CD1c-positive myeloid dendritic cell (primary cell): ENCODE measurements at regions not wholly inside any gene's neighbourhood (a gene's known extent, or its start where the extent isn't known, plus 50 kb on each side); places are given as distances from the start of the nearest gene placed in this dataset.

Source experiments
- DNase-seq: peaks from one replicate; pipeline ENCODE4 v3.0.0-alpha.2; 2016; ENCODE audit errors: extremely low spot score

DNA sequence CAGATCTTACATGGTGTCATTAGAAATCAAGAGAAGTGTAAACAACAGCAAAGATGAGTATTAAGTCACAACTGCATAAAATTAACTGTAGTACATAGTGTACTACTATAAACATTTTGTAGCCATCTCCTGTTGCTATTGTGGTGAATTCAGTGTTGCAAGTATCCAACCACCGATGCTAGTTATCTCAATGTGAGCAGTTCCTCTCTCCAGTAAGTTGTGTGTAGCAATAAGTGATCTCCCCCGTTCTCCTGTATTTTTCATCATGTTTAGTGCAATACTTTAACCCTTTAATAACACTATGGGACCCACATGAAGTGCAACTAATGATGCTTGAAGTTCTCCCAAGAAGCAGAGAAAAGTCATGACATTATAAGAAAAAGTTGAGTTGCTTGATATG is 264.7 kb upstream of the KCNH8 start:
- DNase-seq: no peak

DNA sequence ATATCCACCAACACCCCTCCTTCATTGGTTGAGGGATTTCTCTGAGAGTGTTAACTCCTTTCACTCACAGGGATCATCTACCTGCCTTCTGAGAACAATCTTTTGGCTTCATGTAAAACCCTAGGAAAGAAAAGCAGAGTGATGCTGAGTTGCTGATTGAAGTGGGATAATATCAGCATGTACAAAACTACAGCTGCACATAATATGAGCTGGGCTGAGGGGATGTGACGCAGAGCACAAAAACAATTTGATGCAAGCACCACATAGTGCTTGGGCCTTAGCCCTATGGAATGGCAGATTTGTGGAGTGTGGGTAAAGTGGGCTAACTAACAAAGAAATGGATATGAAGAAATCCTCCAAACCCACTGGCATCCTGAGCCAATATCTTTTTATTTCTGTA is 267.6 kb upstream of the KCNH8 start:
- no peak for DNase-seq

DNA sequence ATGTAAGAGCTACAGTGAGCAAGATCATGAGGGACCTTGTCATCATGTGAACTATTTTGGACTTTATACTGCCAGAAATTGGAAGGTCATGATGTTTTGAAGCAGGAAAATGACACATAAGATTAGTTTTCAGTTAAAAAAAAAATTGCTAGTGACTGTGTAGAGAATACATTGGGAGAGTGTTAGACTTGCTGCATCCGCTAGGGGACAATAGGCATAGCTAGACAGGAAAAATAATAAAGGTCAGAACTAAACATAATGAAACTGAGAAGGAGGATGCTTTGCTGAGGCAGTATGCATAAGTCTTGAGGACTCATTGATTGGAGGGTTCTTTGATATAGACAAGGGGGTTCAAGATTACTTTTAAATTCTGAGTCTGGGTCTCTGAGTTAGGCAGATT is 275.8 kb upstream of the KCNH8 start:
- DNase-seq: no peak

DNA sequence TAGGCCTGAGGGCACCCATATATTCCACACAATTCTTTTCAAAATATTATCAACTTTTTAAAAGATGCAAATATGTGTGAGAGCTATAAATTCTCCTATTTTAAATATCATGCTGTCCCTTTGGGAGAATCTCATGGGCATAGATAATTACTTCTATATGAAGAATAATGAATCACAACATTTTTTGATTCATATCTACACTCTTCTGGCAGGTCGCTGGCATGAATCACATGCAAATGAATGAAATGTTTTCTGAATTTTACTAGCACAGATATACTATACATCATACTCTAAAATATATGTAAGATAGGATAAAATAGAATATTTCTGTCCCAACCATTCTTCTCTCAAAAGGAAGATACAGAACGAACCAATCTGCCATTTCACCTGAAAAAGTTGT is 277.7 kb upstream of the KCNH8 start:
- no peak for DNase-seq

DNA sequence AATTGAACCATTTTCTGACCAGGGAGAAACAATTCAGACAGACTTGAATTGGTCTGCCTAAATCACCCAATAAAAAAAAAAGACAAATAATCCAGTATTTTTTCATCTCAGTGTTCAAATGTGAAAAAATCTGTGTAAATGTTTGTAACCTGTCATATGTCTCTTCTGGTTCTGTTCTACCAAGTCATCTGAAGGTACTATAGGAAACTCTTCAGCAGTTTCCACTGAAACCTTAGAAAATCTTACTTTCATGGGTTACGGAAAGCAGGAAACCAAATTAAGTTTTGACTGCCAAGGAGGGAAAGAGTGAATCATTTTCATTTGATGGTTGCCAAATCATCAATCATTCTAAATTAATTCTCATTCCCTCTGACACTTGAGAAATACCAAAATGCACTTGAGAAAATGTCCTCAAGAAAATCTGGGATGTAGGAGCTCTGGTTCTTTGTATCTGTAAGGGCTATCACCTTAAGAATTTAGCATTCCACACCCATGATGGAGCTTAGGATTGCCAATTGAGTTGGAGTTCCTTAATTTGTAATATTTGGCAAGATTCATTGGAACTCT is 278.2 kb upstream of the KCNH8 start:
- DNase-seq: no peak

DNA sequence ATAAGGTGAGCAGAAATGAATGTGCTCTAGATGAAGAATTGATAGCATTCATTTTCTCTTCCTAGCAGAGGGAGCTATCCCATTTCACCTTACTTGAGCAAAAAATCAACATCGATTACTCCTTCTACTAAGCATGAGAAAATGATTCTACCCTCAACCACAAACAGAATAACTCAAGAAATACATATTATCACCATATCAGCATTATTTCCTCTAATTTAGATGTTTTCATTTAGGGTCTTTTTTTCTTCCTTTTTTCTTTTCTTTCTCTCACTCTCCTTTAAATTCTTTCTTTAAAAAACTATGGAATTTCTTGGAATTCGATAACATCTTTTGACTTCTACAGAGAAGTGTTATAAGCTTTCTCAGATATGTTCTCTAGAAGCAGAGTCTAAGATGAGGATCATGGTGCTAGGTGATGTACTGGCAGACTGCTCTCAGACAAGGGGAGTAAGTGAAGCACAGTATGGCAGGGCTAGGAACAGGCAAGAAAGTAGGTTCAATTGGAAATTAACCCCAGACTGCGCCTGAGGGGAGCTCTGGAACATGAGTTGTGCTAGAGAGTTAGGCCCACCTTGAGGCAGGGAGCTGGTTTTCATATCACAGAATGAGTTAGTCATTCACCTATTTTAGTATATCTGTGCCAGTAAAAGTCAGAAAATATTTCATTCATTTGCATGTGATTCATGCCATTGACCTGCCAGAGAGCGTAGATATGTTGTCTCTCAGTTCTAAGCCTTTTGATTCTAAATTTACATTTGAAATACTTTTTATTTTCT is 279.2 kb upstream of the KCNH8 start:
- no peak for DNase-seq

DNA sequence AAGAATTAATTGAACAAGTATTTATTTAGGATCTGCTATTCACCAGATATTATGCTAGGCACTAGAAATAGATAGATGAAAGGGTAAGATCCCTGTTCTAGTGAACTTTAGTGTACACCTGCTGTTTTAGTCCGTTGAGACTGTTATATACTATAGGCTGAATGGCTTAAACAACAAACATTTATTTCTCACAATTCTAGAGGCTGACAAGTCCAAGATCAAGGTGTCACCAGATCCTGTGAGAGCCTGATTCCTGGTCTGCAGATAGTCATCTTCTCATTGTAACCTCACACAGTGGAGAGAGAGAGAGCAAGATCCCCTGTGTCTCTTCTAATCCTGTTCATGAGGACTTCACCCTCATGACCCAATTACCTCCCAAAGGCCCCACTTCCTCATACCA is 281.4 kb upstream of the KCNH8 start:
- no peak for DNase-seq

DNA sequence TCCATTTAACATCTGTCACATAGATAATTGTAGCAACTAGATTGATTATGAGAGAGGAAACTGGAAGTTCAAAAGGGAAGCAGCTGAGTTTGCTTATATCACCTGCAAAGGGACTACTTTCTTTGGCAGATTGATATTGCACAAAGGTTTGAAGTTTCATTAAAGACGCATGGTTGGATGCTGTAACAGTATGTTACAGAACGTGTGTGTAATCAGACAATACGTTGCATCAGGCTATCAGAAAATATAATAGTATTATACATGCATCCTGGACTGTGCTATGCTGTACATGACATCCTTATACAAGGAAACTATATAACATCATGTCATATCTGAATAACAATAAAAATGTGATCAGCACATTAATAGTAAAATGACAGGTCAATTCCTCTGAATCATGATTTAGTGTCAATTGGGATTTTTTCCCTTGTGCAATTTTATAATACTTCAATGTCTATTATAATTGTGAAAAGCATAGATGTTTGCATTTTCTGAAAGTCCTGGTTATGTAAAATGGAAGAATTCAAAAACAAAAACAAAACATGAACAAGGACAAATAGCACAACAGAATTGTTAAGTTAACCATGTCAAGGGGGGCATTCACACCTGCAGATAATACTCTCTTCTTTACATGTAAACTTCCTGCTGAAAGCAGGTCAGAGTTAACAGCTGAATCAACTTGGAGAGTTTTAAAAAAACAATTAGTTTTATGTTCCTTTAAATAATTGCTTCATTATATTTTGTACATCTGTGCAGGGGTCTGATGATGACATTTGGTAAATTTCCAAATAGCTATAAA is 283.2 kb upstream of the KCNH8 start:
- DNase-seq: no peak

DNA sequence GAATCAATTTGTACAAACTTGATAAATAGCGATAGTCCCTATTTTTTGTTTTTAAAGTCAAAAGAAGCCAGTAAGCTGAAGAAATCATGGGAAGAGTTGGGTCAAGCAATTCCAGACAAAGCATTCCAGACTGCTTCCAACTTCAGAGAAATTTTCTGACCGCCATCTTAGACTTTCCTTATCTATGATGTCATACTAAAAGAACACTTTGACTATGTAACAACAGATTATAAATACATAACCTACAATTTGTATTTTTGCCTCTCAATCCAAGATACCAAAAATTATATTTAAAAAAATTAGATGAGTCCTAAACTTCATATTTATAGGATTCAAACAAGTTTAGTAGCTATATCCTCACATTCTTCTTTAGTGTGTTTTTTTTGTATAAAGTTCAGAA is 286.2 kb upstream of the KCNH8 start:
- DNase-seq: no peak

DNA sequence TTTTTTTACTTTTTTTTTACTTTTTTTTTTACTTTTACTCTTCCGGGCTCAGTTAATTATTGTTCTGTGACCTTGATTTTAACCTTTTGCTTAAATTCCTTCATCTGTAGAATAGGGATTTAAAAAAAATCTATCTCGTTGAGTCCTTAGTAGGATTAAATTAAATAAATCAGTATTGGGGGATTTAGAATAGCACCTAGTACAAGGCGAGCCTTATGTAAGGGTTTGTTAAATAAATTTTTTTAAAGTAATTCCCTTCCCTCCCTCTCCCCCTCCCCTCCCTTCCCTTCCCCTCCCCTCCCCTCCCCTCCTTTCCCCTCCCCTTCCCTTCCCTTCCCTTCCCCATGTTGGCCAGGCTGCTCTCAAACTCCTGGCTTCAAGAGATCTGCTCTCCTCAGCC is 287.2 kb upstream of the KCNH8 start:
- no peak for DNase-seq

DNA sequence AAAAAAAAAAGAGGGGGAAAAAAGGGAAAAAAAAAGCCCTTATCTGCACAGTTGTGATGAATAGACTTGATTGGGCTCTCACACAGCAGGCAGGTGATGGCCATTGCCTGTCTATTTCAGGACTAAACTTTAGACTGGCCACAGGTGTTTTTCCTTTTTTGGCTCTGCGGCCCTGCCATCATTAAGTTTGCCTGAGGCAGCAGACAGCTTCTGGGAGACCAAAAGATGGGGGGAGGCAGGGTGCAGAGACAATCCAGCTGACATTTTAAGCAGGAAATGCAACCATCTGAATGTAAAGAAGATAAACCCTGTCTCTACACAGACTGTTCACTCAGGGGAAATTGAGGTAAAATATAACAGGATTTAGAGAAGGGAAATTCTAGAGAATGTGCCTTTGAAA is 295.0 kb upstream of the KCNH8 start:
- no peak for DNase-seq

DNA sequence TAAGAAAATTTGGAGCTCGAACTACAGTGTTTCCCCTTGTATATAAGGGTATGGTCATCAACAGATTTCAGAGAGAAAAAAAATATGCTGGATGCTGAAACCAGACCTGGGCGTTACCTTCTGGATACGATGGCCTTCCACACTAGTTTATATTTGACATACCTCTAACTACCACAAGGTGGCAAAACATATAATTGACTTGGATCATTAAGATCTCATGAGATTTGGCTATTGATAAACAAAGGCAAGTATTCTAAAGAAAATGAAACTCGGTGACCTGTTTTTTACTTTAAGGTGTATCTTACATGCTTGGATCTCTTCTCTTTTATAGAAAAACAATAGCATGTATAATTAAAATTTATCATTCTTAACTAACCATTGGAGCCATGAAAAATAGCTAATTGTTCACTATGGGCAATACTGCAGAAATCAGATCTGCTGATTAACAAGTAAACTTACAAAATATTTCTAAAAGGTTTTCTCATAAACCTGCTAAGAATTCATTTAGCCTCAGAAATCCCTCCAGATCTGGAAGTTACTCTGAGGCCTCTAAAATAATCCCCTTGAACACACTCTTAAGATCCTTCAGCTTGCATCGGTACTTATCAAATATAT is 300.6 kb upstream of the KCNH8 start:
- peak; percentile 3 for DNase-seq

DNA sequence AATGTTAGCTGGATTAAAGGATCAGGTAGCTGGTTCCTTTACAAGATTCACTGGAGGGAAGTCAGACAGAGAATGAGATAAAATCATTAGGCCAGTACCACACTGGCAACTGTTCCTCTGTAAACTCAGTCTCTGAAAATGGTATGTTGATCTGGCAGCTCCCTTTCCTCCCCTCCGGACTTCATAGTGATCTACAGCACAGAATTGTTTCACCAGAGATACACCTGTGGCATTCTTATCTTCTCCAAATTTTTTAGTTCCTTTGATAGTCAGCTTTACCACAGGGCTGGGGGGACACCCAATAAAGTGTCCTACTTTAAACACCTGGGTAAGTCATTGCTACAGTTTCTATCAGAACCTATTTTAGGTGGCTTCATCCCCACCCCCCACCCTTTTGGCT is 304.3 kb upstream of the KCNH8 start:
- DNase-seq: no peak

DNA sequence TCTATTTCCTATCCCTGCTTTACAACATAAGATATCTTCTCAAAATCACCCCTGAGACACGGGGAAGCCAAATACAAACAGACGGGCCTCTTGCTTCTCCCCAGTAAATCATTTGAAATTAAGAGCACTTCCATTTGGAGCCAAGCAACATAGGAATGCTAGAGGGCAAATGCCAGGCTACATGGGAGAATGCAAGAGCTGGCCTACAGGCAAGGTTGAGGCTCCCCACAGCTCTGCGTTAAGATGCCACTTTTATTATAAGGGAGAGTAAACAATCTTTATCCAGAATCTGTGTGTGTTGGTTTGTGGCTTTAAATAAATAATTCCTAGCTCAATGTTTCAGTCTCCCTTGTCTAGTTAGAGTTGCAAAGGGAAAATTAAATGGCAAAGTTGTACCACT is 305.1 kb upstream of the KCNH8 start:
- no peak for DNase-seq

DNA sequence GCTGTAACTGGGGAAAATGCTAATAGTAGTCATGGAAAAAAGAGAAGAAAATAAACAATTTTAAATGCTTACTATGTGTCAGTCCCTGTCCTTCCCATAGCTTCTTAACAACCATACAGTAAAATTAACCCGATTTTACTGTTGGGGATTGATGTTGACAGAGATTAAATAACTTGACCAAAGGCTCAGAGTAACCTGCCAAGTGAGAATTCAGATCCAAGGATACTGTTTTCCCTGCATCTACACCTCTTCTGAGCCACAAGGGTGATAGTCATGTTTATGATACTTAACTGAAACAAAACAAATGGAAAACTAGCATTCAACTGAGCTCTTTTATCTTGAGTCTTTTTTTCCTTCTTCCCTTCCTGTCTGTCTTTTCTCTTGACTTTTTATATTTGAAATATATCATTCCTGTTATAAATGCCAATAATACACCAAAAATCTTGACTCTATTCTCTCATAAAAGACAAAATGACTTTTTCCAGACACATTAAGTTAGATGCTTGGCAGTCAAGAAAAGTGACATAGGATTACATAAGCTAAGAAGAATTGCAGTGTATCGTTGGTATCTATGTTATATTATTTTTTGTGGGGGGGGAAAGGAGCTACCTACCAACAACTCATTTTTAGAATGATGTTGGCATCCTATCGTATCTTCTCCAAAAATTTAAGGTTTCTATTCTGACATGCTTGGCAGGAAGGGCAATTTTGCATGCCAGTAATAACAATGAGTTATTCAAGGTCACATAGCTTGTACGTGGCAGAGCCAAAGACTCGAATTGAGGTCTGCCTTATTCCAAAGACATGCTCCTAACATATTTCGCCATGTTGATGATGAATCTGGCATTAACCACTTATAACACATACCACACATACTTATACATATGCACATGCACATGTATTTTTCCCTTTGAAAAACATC is 306.6 kb upstream of the KCNH8 start:
- no peak for DNase-seq

DNA sequence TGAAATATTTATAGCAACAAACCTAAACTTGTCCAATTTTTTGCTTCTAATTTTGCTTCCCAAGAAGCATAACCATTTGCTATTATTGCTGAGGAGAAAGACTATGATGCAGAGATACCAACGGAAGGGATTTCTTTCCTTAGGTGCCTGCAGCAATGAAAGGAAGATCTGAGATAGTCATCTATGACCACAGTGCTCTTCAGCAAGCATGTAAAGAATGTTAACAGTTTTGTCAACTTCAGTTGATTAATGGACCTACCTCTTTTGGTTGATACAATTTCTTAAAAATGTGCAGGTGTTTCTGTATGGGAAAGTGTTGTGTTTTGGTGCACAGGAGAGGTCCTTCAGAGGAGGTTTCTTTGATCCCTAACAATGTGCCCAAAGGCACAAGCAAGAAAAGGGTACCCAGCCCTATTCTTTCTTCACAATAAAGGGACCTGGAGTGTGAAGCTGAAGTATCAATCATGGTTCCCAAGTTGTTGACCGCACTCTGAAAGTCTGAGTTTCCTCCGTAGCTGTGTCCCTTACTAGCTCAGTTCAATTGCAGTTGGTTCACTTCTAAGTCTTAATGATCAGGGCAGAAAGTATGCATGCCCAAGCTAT is 307.7 kb upstream of the KCNH8 start:
- no peak for DNase-seq

DNA sequence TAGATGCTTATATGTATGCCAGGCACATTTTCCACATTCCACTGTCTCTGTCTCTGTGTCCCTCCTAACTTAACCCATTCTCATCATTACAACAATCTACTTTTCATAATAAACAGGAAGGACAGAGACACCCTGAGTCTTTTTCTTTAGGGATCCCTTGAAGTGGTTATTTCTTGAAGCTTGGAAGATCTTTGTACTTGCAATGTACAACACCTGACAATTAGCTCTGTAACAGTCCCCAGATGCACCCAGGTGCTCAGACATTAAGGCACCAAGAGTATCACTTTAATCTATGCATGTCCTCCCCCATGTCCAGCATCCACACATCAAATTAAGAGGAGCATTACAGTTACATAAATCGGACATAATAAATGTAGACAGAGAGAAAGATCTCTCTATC is 309.6 kb upstream of the KCNH8 start:
- no peak for DNase-seq

DNA sequence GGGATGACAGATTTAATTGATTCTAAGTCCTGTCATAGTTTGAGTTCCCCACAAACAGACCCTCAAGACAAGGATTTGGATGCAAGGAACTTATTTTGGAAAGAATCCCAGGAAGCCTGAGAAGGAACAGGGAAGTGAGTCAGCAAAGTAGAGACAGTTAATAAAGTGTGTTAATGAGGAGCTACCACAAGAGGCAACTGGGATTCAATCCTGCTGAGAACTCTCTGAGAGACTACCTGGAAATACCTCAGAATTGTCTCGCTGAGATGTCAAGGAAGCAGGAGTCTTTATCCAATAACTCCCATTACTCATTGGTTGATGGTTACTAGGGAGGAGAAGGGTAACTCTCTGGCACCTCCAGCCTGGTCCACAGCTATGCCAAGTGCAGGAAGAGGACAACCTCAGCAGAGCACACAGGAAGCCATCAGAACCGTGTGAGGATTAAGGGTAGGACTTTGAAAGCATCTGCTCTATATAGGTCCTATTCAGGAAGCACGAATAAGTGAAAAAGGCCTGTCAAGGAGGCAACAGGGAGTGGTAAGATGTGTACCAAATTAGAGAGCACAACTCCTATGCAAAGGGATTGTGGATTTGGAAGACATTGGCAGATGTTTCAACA is 311.1 kb upstream of the KCNH8 start:
- DNase-seq: no peak

DNA sequence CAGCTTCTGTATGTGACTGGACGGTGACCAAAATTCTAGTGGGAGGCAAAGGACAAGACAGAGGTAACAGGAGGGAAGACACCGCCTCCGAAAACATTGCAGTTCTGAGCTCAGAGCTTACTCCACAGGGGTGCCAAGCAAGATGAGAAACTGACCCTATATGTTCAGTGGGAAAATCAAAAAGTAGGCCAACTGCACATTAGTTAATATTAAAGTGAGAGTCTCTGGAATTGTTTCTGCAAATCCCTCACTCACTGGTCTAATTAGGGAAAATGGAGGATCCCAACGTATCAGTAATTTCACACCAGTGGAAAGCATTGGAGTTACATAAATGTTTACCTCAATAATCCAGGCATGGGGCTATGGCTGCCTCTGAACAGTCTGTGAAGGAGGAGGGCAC is 313.3 kb upstream of the KCNH8 start:
- no peak for DNase-seq

DNA sequence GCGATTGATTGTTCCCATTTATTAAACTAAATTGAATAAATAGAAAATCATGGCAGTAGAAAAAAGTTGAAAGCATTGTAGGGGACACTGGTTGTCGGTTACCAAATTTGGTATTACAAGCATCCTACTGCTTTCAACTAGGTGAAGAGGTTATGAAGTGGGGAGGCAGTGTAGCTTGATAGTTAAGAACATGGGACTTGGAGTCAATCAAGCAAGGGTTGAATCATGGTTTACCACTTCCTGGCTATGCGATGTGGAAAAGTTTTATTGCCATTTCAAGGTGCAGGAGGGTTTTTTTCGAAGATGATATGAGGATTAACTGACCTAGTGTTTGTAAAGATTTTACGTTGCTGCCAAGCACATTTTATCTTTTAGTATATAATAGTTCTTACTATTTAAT is 318.2 kb upstream of the KCNH8 start:
- no peak for DNase-seq

DNA sequence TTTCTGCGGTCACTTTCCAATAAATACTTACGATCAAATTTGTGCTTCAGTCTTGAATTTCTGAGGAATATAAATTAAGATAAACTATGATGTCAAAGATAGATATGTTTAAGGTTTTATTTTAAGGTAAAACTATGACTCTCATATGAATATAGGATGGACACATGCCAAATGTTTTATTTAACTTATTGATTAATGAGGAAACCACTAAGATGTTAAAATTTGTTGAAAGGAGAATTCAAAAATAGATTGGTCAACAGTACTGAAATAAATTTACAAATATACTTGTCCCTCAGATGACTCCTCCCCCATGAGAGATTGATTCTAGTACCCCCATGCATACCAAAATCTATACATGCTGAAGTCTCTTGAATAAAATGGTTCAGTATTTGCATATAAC is 319.7 kb upstream of the KCNH8 start:
- no peak for DNase-seq
